HFF-Myc (cell line): ENCODE measurements at regions not wholly inside any gene's neighbourhood (a gene's known extent, or its start where the extent isn't known, plus 50 kb on each side); places are given as distances from the start of the nearest gene placed in this dataset.
A peak's percentile ranks its signal among the peaks of the same experiment; 100 is the strongest.

Experiments
- DNase-seq: peaks from one replicate; pipeline ENCODE4 v3.0.0-alpha.2; 2011; ENCODE audit warnings: low read depth; ENCODE audit errors: extremely low read depth
- H3K4me3 ChIP-seq: replicated peaks from 2 replicates; pipeline ENCODE4 v1.5.1; 2011; ENCODE audit warnings: low read depth, mild to moderate bottlenecking, control low read depth, low read length
- CTCF ChIP-seq: IDR thresholded peaks from 2 replicates; pipeline ENCODE4 v1.5.1; 2012; ENCODE audit warnings: mild to moderate bottlenecking, low read depth, low read length, control low read depth; ENCODE audit errors: missing control alignments

DNA sequence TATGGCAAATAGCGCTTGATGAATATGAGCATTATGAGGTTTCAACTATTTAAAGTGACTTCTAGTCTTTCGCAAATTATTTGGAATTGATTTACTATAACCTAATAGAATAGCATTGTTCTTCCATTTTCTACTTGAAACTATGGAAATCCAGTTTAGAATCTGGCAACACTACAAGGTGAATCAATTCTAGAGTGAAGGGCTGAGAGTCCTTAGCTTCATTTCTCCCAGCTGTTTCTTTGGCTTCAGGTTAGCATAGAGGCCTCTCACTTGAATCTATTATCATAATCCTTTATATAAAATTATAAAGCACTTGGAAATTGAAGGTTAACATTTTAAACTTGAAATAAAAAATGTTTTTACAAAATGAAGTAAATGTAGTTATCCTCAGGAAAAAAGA lies 318.8 kb downstream of the CCDC85A start:
- no peak for DNase-seq
- TF ChIP-seq CTCF, result no peak
- no peak overlapping the region for H3K4me3 ChIP-seq

DNA sequence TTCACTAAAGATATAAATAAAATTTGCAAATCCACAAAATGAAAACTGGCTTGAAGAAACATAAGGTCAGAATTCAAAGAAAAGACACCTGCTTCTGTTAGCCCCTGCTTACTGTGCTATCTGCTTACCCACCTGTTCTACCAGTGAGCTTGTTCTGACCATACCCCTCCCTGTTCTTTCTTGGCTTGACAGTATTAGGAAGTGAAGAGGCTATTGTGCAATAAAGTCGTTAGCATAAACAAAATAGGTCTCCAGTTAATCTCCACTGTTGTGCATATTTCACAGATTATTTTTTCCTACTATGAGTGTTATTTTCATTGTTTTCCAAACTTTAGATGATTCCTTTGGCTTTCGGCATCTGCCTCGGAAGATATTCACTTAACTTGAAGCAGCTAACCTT lies 322.1 kb downstream of the CCDC85A start:
- H3K4me3 ChIP-seq, result no peak overlapping the region
- TF ChIP-seq CTCF, result no peak
- no peak for DNase-seq

- no peak for TF ChIP-seq CTCF
- H3K4me3 ChIP-seq, result no peak overlapping the region
- DNase-seq, result no peak
Observed at GRCh38 chr2:56508662-56509061, 324.9 kb downstream of the CCDC85A start.

GRCh38 chr2:56510610-56511009 lies 326.8 kb downstream of the CCDC85A start:
- no peak for TF ChIP-seq CTCF
- DNase-seq, result no peak

GRCh38 chr2:56515399-56515798 lies 331.6 kb downstream of the CCDC85A start:
- no peak overlapping the region for H3K4me3 ChIP-seq
- no peak for TF ChIP-seq CTCF
- no peak for DNase-seq

More at GRCh38 chr2:56510610-56511009, 326.8 kb downstream of the CCDC85A start:
- no peak overlapping the region for H3K4me3 ChIP-seq

DNA sequence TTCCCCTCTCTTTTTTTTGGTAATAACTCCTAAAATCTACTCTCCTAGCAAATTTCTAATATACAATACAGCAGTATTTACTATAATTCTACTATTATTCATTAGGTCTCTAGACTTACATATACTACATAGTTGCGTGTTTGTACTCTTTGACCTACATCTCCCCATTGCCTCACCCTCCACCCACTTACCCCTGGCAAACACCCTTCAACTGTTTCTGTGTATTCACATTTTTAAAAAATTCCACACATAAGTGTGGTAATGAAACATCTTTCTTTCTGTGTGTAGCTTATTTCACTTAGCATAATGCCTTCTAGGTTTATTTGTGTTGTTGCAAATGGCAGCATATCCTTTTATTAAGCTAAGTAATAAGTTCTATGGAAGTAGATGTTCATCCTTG lies 336.0 kb downstream of the CCDC85A start:
- TF ChIP-seq CTCF, result no peak
- no peak for DNase-seq
- no peak overlapping the region for H3K4me3 ChIP-seq

DNA sequence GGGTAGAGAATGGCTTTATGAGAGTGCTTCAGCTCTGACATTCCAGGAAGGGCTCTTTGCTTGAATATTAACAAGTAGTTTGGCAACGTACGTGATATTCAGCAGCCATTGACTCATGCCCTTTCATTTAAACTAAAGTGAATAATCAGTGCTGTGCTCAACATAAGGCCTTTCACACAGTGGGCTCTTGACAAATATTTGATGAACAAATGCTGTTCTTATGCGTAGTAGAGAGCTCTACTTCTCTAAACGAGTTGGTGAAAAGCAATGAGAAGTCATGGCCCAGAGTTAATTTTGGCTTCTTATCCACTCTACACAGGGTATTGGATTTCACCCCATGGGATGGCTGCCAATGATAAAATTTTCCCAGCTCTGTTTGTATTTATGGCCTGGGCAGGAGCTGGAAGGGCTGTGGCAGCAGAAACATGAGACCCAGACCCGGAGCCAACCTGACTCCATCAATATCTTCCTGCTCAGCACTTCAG lies 338.9 kb downstream of the CCDC85A start:
- TF ChIP-seq CTCF, result no peak
- no peak overlapping the region for H3K4me3 ChIP-seq

More for the DNA sequence above, 338.9 kb downstream of the CCDC85A start:
- peak; percentile 16 for DNase-seq
